ENCODE measurements at regions not wholly inside any gene's neighbourhood (a gene's known extent, or its start where the extent isn't known, plus 50 kb on each side); places are given as distances from the start of the nearest gene placed in this dataset.

DNA sequence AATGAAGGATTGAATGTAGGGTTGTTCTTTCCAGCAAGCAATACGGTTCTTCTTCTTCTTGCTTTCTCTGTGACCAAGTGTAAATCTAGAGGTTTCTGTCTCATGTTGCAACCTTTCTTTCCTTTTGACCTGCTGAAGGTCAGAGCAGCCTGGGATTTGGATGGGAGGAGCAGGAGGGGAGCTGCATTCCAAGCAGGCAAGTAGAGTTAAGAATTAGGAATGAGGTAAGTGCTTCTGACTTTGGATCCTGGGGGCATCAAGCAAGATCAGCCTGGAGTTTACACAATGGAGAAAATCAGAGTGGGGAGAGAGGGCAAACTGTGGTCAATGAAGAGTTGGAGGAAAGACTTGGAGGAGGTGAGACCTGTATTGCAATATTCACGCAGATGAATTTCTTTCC lies 225.6 kb upstream of the ZBED5 start:
- no peak for TF ChIP-seq EP300 (IDR thresholded peaks at IDR 0.05)
- TF ChIP-seq, protein P1, sequence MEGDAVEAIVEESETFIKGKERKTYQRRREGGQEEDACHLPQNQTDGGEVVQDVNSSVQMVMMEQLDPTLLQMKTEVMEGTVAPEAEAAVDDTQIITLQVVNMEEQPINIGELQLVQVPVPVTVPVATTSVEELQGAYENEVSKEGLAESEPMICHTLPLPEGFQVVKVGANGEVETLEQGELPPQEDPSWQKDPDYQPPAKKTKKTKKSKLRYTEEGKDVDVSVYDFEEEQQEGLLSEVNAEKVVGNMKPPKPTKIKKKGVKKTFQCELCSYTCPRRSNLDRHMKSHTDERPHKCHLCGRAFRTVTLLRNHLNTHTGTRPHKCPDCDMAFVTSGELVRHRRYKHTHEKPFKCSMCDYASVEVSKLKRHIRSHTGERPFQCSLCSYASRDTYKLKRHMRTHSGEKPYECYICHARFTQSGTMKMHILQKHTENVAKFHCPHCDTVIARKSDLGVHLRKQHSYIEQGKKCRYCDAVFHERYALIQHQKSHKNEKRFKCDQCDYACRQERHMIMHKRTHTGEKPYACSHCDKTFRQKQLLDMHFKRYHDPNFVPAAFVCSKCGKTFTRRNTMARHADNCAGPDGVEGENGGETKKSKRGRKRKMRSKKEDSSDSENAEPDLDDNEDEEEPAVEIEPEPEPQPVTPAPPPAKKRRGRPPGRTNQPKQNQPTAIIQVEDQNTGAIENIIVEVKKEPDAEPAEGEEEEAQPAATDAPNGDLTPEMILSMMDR (IDR thresholded peaks at IDR 0.05), result no peak
- no peak for TF ChIP-seq POLR2AphosphoS5 (IDR thresholded peaks at IDR 0.05)
- no peak for TF ChIP-seq POLR2A (IDR thresholded peaks at IDR 0.05; ENCODE audit: low read depth)

Measured in esophagus muscularis mucosa (tissue), 4 donors.